Hematopoietic multipotent progenitor cell treated with erythropoietin and hydrocortisone succinate and interleukin-3 and kit ligand, for 17 days (in vitro differentiated cells): ENCODE measurements at regions not wholly inside any gene's neighbourhood (a gene's known extent, or its start where the extent isn't known, plus 50 kb on each side); places are given as distances from the start of the nearest gene placed in this dataset.

Experiments used
- DNase-seq: peaks from one replicate; pipeline ENCODE4 v3.0.0-alpha.2; 2015; ENCODE audit warnings: low spot score

DNA sequence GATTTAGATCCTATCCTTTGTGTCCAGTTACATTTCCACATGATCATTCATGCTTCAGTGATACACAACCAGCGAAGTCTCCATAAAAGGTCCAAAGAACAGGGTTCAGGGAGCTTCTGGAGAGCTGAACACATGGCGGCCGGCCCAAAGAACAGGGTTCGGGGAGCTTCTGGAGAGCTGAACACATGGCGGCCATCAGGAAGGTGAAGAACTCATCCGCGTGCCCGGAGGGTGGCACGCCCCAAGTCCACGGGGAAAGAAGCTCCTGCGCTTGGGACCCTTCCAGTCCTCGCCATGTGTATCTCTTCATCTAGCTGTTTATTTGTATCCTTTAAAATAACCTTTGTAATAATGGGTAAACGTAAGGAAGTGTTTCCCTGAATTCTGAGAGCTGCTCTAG is 91.9 kb upstream of the FLRT2 start:
- no peak for DNase-seq

DNA sequence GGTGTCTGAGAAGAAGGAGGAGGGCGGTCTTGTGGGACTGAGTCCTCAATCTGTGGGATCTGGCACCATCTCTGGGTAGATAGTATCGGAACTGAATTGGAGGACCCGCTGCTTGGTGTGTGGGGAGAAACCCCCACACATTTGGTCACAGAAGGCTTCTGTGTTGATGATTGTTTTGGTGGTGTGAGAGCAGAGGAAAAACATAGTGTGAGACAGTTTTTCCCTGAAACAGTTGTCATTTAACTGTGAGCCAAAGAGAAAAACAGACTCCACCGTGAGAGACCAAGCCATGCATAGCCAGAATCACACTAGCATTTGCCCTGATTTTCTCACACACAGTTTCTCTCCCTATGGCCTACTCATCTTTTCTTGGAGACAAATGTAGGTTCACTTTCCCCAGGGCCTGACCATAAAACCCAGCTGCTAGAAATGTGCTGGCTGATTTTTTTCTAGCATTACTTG is 91.4 kb upstream of the FLRT2 start:
- DNase-seq: no peak

DNA sequence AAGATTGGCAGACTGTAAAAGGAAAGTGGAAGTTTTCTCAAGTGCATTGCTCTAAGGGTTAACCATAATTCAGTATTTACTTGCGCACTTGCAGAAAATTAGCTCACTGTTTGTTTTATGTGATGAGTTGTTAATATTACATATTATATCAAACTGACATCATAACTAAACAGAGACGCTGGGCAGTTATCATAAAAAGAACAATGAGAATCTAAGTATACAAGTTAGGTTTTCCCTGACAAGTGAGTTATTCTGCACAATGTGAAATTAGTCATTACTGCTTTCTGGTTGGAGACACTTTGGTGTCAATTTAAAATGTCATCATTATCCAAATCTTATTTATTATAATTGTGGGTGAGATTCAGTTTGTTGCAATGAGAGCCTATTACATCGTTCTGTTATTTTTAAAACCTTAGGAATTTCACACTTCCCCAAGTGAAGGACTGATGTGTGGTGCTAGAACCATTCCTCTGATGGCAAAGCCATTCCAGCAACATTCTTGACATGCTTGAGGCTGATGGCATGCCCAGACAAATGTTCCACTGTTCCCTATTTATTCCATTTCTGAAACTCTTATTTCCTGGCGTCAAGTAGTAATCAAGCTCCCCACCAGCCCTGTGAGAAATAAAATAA is 90.1 kb upstream of the FLRT2 start:
- DNase-seq: no peak

DNA sequence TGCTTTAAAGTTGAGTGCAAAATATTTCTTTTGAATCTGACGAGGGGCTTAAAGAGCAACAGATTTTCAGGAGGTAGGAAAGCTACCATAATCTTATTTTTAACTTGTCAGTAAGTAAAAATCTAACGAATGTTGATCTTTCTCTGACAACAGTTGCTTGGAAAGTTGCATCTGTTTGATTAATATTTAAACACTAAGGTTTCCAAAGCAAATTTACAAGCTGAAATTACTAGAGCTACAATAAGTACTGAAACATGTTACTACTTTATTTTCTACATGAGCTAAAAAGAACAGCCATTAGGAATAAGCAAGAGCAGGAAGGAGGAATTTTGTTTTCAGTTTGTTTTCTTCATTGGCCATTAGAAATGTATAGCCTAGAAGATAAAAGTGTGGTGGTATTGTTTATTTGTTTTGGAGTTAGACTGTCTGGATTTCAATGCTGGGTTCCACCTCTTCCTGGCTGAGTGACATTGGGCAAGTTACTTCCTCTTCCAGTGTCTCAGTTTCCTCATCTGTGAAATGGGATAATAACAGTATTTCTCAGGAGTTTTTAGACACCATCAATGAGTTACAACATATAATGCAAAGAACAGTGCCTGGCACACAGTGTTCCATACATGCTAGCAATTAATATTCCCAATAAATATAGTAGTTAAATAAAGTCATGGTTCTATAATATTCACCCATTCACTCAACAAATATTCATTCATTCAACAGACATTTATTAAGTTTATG is 87.9 kb upstream of the FLRT2 start:
- no peak for DNase-seq

GRCh38 chr14:85442996-85443395 is 86.9 kb upstream of the FLRT2 start:
- DNase-seq: no peak

GRCh38 chr14:85444635-85445034 is 85.3 kb upstream of the FLRT2 start:
- DNase-seq: no peak

- DNase-seq: no peak
Observed at GRCh38 chr14:85445151-85445795, 84.7 kb upstream of the FLRT2 start.

GRCh38 chr14:85447883-85448282 is 82.1 kb upstream of the FLRT2 start:
- no peak for DNase-seq

DNA sequence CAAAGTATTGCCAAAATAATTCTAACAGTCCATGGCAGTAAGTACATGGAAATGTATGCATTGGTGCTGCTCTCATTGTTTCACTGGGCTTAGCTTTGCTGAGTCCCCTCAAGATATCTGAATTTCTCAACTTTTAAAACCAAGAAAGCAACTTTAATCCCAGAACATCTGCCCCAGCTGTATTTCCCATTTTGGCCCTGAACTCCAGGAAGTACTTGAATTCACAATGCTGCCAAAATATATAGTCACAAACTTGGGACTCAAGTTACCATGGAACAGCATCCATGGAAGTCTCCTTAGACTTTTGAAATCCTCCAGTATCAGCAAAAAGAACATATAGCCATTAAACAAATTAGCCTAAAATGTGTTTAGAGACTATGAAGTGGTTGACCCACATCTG is 78.5 kb upstream of the FLRT2 start:
- DNase-seq: no peak

GRCh38 chr14:85453401-85454225 is 76.3 kb upstream of the FLRT2 start:
- no peak for DNase-seq

DNA sequence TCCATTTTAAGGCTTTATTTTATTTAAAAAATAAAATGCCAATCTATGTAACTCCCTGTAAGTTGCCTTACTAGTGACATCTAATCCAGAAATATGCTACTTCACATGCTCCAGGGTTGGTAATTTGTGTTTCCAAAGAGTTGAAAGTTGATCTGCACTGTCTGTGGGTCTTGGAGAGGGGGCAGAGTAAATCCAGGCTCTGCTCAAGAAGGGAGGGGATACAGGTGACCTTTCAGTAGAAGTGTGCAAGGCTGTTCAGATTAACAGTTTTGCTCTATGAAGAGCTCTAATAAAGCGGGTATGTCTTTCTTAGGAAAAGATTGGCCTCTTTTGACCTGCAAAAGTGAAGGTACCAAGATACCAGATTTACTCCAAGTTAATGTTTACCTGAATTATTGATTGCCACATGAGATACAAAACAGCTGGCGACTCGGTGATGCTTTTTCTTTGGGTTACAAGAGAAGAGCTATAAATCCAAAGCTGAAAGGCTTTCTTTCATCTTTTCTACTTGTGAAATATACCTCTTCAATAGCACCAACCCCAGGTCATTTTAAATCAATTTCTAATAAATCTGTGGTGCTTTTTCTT is 75.6 kb upstream of the FLRT2 start:
- no peak for DNase-seq

DNA sequence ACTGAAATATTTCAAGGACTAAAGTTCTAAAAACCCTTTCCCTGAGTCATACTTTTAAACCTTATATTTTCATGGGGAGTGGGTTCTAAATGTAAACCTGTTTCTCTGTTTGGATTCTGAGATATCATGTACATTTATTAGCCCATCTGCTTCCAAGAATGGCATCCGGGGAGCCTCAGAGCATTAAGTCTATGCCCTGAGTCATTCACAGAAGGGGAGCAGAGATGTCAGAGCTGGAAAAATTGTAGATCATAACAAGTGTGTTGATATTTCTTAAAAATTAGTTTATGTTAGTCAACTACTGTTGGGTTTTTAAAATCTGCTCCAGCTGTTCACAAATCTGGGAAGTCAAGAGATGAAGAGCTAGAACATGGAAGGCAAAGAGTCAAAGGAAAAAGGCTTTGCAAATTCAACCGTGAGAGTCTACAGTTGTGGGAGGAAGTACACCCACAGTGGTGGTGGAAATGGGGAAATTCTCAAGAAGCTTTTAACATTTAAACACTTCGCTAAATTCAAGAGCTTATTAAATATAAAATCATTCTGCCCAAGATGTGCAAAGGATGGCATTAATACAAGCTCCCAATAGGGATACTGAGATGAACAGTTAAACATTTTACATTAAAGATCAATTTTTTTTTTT is 70.5 kb upstream of the FLRT2 start:
- DNase-seq: no peak

DNA sequence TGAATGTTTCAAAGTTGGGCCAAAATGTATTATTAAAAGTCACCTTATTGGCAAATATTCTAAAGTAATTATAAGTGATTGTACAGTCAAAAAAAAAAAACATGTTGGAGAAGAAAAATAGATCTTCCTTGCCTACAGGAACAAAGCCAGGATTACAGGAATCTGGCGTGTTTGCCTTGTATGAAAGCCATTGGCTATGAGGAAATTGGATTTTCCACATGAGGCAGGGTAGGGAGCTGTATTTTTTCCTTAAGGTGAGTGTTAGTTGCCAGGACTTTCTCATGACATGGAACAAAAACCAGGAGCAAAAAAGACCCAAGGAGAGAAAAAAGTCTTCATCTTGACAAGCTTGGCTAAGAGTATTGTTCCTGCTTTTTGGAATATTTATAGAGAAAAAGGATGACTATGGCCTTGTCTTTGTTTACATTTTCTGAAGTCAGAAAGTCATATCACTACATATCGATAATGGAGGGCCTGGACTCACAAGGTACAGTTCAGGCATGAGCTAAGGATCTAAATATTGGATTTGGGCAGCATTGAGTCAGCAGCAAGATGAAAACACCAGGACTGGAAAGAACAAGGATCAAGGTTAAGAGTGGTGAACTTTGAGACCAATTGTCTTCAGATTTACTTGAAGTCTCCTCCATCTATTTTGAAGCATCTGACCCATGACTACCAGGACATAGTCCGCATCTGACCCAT is 68.4 kb upstream of the FLRT2 start:
- DNase-seq: no peak

- no peak for DNase-seq
Observed at GRCh38 chr14:85463512-85463911, 66.4 kb upstream of the FLRT2 start.

GRCh38 chr14:85464135-85464895 is 65.6 kb upstream of the FLRT2 start:
- no peak for DNase-seq

DNA sequence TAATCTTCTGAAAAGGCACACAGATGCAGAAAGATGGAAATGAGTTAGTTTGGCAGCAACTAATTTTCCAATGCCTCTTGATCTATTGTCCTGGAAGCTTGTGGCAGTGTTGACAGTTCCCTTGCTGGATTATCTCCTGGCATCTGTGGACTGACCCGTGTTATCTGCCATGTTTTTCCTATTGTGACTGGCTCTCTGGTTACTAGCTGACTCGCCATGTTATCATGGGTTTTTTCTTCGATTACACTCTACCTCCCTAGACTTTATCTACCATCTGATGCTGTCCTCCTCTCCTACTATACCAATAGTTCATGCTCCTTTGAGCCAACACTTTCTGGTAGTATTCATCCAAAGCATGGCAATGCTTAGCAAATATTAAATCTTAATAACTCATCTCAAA is 63.3 kb upstream of the FLRT2 start:
- DNase-seq: no peak

DNA sequence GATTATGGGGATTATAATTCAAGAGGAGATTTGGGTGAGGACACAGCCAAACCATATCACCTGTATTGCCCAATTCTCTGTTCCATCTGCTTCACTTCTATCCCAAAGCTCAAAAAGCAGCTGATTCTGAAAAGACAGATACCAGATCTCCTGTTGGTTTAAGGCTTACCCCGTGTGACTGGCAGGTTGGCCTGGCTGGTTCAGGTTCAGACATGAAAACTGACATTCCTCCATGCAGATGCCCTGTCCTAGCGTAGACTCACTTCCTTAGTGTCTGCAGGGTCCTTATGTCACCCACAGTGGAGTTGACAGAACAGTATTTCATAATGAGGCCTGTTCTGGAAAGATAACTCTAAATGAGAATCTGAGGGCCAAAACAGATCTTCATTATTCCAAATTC is 61.1 kb upstream of the FLRT2 start:
- no peak for DNase-seq

- no peak for DNase-seq
Observed at GRCh38 chr14:85471156-85471555, 58.8 kb upstream of the FLRT2 start.

GRCh38 chr14:85471744-85472143 is 58.2 kb upstream of the FLRT2 start:
- DNase-seq: no peak

GRCh38 chr14:85474431-85474830 is 55.5 kb upstream of the FLRT2 start:
- no peak for DNase-seq
